OCI-LY7 (cell line): ENCODE measurements at regions not wholly inside any gene's neighbourhood (a gene's known extent, or its start where the extent isn't known, plus 50 kb on each side); places are given as distances from the start of the nearest gene placed in this dataset.

Experiments used
- EZH2phosphoT487 ChIP-seq: fragments of 200-600 bp; sonication (generic); IDR thresholded peaks from 2 replicates; pipeline ENCODE4 v1.6.1; 2018; ENCODE audit warnings: low read depth, borderline replicate concordance, mild to moderate bottlenecking, mixed run types, antibody characterized with exemption, low read length, moderate library complexity, mixed read lengths
- TF ChIP-seq, protein P1 (sequence below): fragments of 200-600 bp; sonication (generic); conservative IDR thresholded peaks from 2 replicates; pipeline ENCODE4 v1.5.1; 2014; ENCODE audit warnings: mild to moderate bottlenecking, antibody characterized with exemption, low read length, moderate library complexity, mixed read lengths

DNA sequence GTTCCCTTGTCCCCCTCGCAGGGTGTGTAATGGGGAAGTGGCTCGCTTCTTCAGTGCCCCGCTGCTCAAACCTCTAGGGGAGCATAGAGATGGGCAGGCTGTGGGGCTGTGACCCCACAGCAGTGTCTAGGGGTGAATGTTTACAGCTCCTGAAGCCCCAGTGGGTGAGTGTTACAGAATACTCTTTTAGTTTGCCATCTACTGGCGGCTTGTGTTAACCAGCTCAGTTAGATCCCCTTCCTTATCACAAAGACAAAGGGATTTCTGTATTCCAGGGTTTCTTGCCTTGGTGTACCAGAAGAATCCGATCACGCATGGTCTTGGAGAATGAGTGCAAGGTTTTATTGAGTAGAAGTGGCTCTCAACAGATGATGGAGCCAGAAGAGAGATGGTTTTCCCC, 108.1 kb upstream of the IQCM start:
- TF ChIP-seq, protein P1, sequence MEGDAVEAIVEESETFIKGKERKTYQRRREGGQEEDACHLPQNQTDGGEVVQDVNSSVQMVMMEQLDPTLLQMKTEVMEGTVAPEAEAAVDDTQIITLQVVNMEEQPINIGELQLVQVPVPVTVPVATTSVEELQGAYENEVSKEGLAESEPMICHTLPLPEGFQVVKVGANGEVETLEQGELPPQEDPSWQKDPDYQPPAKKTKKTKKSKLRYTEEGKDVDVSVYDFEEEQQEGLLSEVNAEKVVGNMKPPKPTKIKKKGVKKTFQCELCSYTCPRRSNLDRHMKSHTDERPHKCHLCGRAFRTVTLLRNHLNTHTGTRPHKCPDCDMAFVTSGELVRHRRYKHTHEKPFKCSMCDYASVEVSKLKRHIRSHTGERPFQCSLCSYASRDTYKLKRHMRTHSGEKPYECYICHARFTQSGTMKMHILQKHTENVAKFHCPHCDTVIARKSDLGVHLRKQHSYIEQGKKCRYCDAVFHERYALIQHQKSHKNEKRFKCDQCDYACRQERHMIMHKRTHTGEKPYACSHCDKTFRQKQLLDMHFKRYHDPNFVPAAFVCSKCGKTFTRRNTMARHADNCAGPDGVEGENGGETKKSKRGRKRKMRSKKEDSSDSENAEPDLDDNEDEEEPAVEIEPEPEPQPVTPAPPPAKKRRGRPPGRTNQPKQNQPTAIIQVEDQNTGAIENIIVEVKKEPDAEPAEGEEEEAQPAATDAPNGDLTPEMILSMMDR: no peak
- TF ChIP-seq EZH2phosphoT487: no peak
